H1 (cell line): ENCODE measurements at regions not wholly inside any gene's neighbourhood (a gene's known extent, or its start where the extent isn't known, plus 50 kb on each side); places are given as distances from the start of the nearest gene placed in this dataset.

ENCODE experiments used
- CTCF ChIA-PET: fragments of 300-600 bp; sonication (Branson Sonifier 250); formaldehyde crosslinking; loops from one replicate; lab custom pipeline; 2021; ENCODE audit not compliant: partially characterized antibody; lab: Charles Lee
- POLR2A ChIA-PET: fragments of 300-600 bp; sonication (Branson Sonifier 250); formaldehyde crosslinking; loops from one replicate; lab custom pipeline; 2021; ENCODE audit warnings: inconsistent platforms; ENCODE audit not compliant: partially characterized antibody; lab: Charles Lee
- DNase-seq, 2 experiments: peaks; one replicate each; pipeline versions ENCODE4 v3.0.0 to v3.0.0-alpha.2; 2010 to 2022; ENCODE audit warnings: low spot score in 2 of 2, low read depth in 1 of 2, mixed read lengths in 1 of 2
- FAIRE-seq: peaks from 2 replicates; lab custom pipeline; 2011; peaks lifted over from hg19 to GRCh38; lab: Jason Lieb, UNC
- H2AFZ ChIP-seq: 2 replicates; pipeline ENCODE4 v1.8.1; 2012; ENCODE audit warnings: low read length, inconsistent platforms
- H2AK5ac ChIP-seq: 2 replicates; pipeline ENCODE4 v1.6.1; 2013; ENCODE audit warnings: low read depth, low read length
- H2BK120ac ChIP-seq: replicated peaks from 2 replicates; pipeline ENCODE3; 2013; ENCODE audit warnings: low read depth, low read length, inconsistent platforms
- H2BK12ac ChIP-seq: 2 replicates; pipeline ENCODE4 v1.6.1; 2013; ENCODE audit warnings: low read depth, low read length
- H2BK15ac ChIP-seq: 2 replicates; pipeline ENCODE4 v1.6.1; 2013; ENCODE audit warnings: low read length
- H2BK20ac ChIP-seq: 2 replicates; pipeline ENCODE4 v1.6.1; 2013; ENCODE audit warnings: low read length
- H2BK5ac ChIP-seq: 2 replicates; pipeline ENCODE4 v1.6.1; 2013; ENCODE audit warnings: low read depth, low read length
- H3K14ac ChIP-seq: 2 replicates; pipeline ENCODE4 v1.6.1; 2013; ENCODE audit warnings: inconsistent platforms; ENCODE audit not compliant: insufficient read length
- H3K18ac ChIP-seq: 2 replicates; pipeline ENCODE4 v1.6.1; 2013; ENCODE audit warnings: low read length; ENCODE audit errors: extremely low read depth
- H3K23ac ChIP-seq: 2 replicates; pipeline ENCODE4 v1.6.1; 2013; ENCODE audit warnings: inconsistent platforms; ENCODE audit not compliant: insufficient read length
- H3K23me2 ChIP-seq: 2 replicates; pipeline ENCODE4 v1.6.1; 2013; ENCODE audit warnings: low read depth, low read length
- H3K27ac ChIP-seq: 2 replicates; pipeline ENCODE4 v1.6.1; 2011; ENCODE audit warnings: low read depth, low read length, inconsistent platforms
- H3K27me3 ChIP-seq, 4 experiments: replicated peaks in 1 of 4; 1 replicate in 1 of 4; 2 replicates in 3 of 4; pipeline versions ENCODE4 v1.6.1 to v1.8.1; 2011 to 2013; ENCODE audit warnings: low read length in 3 of 4, mild to moderate bottlenecking in 3 of 4, inconsistent platforms in 2 of 4, mixed read lengths in 2 of 4, moderate library complexity in 1 of 4; ENCODE audit not compliant: control insufficient read depth in 3 of 4, insufficient read depth in 3 of 4; ENCODE audit errors: extremely low read depth in 1 of 4
- H3K36me3 ChIP-seq, 4 experiments: 2 replicates each; pipeline versions ENCODE4 v1.6.1 to v1.8.1; 2011 to 2013; ENCODE audit warnings: mild to moderate bottlenecking in 4 of 4, low read length in 3 of 4, moderate library complexity in 2 of 4, control low read depth in 1 of 4, inconsistent platforms in 1 of 4; ENCODE audit not compliant: insufficient read depth in 4 of 4, control insufficient read depth in 2 of 4
- H3K4ac ChIP-seq: replicated peaks from 2 replicates; pipeline ENCODE3; 2013; ENCODE audit warnings: low read length, low read depth, mixed read lengths, inconsistent platforms; ENCODE audit not compliant: insufficient read length
- H3K4me1 ChIP-seq, 4 experiments: replicated peaks in 1 of 4; 1 replicate in 1 of 4; 2 replicates in 3 of 4; pipeline versions ENCODE4 v1.6.1 to v1.8.1; 2011 to 2013; ENCODE audit warnings: low read length in 3 of 4, inconsistent platforms in 2 of 4, mixed read lengths in 1 of 4; ENCODE audit not compliant: insufficient read depth in 4 of 4, control insufficient read depth in 3 of 4
- H3K4me2 ChIP-seq, 2 experiments: 2 replicates each; pipeline versions ENCODE4 v1.6.1 to v1.8.1; 2011 to 2013; ENCODE audit warnings: low read depth in 2 of 2, low read length in 2 of 2, control low read depth in 1 of 2, inconsistent platforms in 1 of 2, mild to moderate bottlenecking in 1 of 2; ENCODE audit not compliant: insufficient read depth in 1 of 2
- H3K4me3 ChIP-seq, 4 experiments: fragments of 200-600, 300-600 bp in 1 of 4; sonication (generic), shearing (Covaris generic), sonication (Bioruptor Twin) in 1 of 4; 2 replicates each; pipeline versions ENCODE4 v1.5.1 to v1.8.1; 2011 to 2016; ENCODE audit warnings: low read length in 4 of 4, low read depth in 3 of 4, control low read depth in 2 of 4, inconsistent platforms in 2 of 4, mild to moderate bottlenecking in 2 of 4, mixed read lengths in 1 of 4, moderate library complexity in 1 of 4; ENCODE audit not compliant: insufficient read depth in 2 of 4; ENCODE audit errors: extremely low read depth in 1 of 4
- H3K56ac ChIP-seq: replicated peaks from 2 replicates; pipeline ENCODE3; 2013; ENCODE audit warnings: low read depth, mild to moderate bottlenecking, mixed read lengths, low read length, inconsistent platforms; ENCODE audit not compliant: insufficient read length
- H3K79me1 ChIP-seq: 2 replicates; pipeline ENCODE4 v1.6.1; 2013; ENCODE audit warnings: low read depth, low read length, control low read depth
- H3K79me2 ChIP-seq, 2 experiments: 2 replicates each; pipeline versions ENCODE4 v1.6.1 to v1.8.1; 2012 to 2013; ENCODE audit warnings: low read length in 2 of 2, mild to moderate bottlenecking in 2 of 2, inconsistent platforms in 1 of 2; ENCODE audit not compliant: insufficient read depth in 2 of 2, control insufficient read depth in 1 of 2
- H3K9ac ChIP-seq, 4 experiments: replicated peaks in 1 of 4; 1 replicate in 1 of 4; 2 replicates in 3 of 4; pipeline versions ENCODE4 v1.6.1 to v1.8.1; 2011 to 2013; ENCODE audit warnings: low read depth in 3 of 4, low read length in 3 of 4, control low read depth in 2 of 4, mild to moderate bottlenecking in 2 of 4, moderate library complexity in 2 of 4, inconsistent platforms in 1 of 4; ENCODE audit errors: extremely low read depth in 1 of 4
- H3K9me3 ChIP-seq, 2 experiments: 2 replicates each; pipeline versions ENCODE4 v1.6.1 to v1.8.1; 2012 to 2013; ENCODE audit warnings: mild to moderate bottlenecking in 2 of 2, moderate library complexity in 2 of 2, control low read depth in 1 of 2, inconsistent platforms in 1 of 2, low read depth in 1 of 2, low read length in 1 of 2, mixed read lengths in 1 of 2; ENCODE audit not compliant: insufficient read depth in 2 of 2
- H4K20me1 ChIP-seq, 2 experiments: replicated peaks in 1 of 2; 2 replicates each; pipeline versions ENCODE3 to v1.8.1; 2011 to 2013; ENCODE audit warnings: inconsistent platforms in 2 of 2, low read length in 2 of 2, mild to moderate bottlenecking in 1 of 2; ENCODE audit not compliant: insufficient read depth in 2 of 2, control insufficient read depth in 1 of 2
- H4K5ac ChIP-seq: 2 replicates; pipeline ENCODE4 v1.6.1; 2013; ENCODE audit warnings: low read length, low read depth, mixed read lengths, inconsistent platforms; ENCODE audit not compliant: insufficient read length
- H4K8ac ChIP-seq: 2 replicates; pipeline ENCODE4 v1.8.0; 2013; ENCODE audit warnings: mild to moderate bottlenecking, moderate library complexity, low read length, inconsistent platforms; ENCODE audit not compliant: insufficient read depth; ENCODE audit errors: extremely low read depth
- H4K91ac ChIP-seq: replicated peaks from 2 replicates; pipeline ENCODE3; 2013; ENCODE audit warnings: low read length, mixed read lengths, inconsistent platforms; ENCODE audit not compliant: insufficient read length
- CREB1 ChIP-seq: IDR thresholded peaks from 2 replicates; pipeline ENCODE4 v1.6.1; 2012; ENCODE audit warnings: inconsistent platforms
- WGBS, 2 experiments: shearing (Covaris generic) in 1 of 2; methylation state at CpG; one replicate each; pipeline versions ENCODE4 v1.1.6 to v1.1.7; 2013 to 2015; ENCODE audit warnings: low lambda C conversion rate in 2 of 2, mixed read lengths in 2 of 2, inconsistent platforms in 1 of 2, low coverage in 1 of 2, missing lambda C conversion rate in 1 of 2; ENCODE audit not compliant: insufficient replicate concordance in 2 of 2, insufficient coverage in 1 of 2, insufficient read length in 1 of 2; ENCODE audit errors: extremely low coverage in 1 of 2, missing lambda C conversion rate in 1 of 2; 5-methylcytosine and 5-hydroxymethylcytosine counted together

- H2BK120ac ChIP-seq: no peak overlapping the region
- H3K23ac ChIP-seq: no peak overlapping the region
- no peaks in the 10 kb centered on the region for H4K20me1 ChIP-seq
- no peak overlapping the region for H3K9ac ChIP-seq
- H3K14ac ChIP-seq: no peak overlapping the region
- H3K4ac ChIP-seq: no peak overlapping the region
- no peak overlapping the region for H2BK15ac ChIP-seq
- H3K27ac ChIP-seq: no peak overlapping the region
- H3K79me2 ChIP-seq: no peaks in the 10 kb centered on the region
- no peak overlapping the region for H2BK12ac ChIP-seq
- no peak overlapping the region for H2BK5ac ChIP-seq
- H3K79me1 ChIP-seq: no peaks in the 10 kb centered on the region
- H3K18ac ChIP-seq: no peak overlapping the region
- DNase-seq (no peak), FAIRE-seq (no peak)
- no peak overlapping the region for H2BK20ac ChIP-seq
- no peak overlapping the region for H4K5ac ChIP-seq
- no peak overlapping the region for H3K4me3 ChIP-seq
- CTCF ChIA-PET: interaction anchor here (0.8 to 1.8 kb wide), 5 partner anchors 14 to 189 kb away, joined by 3 to 6 read pairs (median 4); no protein-coding TSS in a partner anchor
- H3K23me2 ChIP-seq: no peaks in the 10 kb centered on the region
- no peak overlapping the region for H4K91ac ChIP-seq
- no peak for TF ChIP-seq CREB1
- H3K4me1 ChIP-seq: no peaks in the 10 kb centered on the region
- no peak overlapping the region for H2AK5ac ChIP-seq
- H4K8ac ChIP-seq: no peak overlapping the region
- no peak overlapping the region for H3K4me2 ChIP-seq
- no peaks in the 10 kb centered on the region for H3K27me3 ChIP-seq
- POLR2A ChIA-PET: no interaction called here
- H3K36me3 ChIP-seq: no peaks in the 10 kb centered on the region
- 98% methylated on average over 4 of the region's 4 CpGs; no CpG with 5 or more reads in 1 of the 2 experiments for WGBS, 2 experiments
- H3K9me3 ChIP-seq: no peaks in the 10 kb centered on the region
- H2AFZ ChIP-seq: no peak overlapping the region
- H3K56ac ChIP-seq: no peak overlapping the region
Observed at GRCh38 chr5:114116981-114117380, 244.9 kb upstream of the KCNN2 start.
